Activated CD4-positive, CD25-positive, alpha-beta regulatory T cell treated with anti-CD3 and anti-CD28 coated beads, Interleukin-2, amount 50 U/mL, for 72 hours (primary cell): ENCODE measurements at regions not wholly inside any gene's neighbourhood (a gene's known extent, or its start where the extent isn't known, plus 50 kb on each side); places are given as distances from the start of the nearest gene placed in this dataset.

Source experiments
- DNase-seq: peaks from one replicate; pipeline ENCODE4 v3.0.0; 2021

- DNase-seq = no peak
Observed at GRCh38 chr5:7315118-7315517, 80.8 kb upstream of the ADCY2 start.

- DNase-seq = no peak
Observed at GRCh38 chr5:7317751-7318150, 78.2 kb upstream of the ADCY2 start.

GRCh38 chr5:7320701-7321301, 75.1 kb upstream of the ADCY2 start:
- no peak for DNase-seq

- no peak for DNase-seq
Observed at GRCh38 chr5:7321724-7322123, 74.2 kb upstream of the ADCY2 start.

GRCh38 chr5:7324919-7325318, 71.0 kb upstream of the ADCY2 start:
- DNase-seq = no peak

- DNase-seq = no peak
Observed at GRCh38 chr5:7325975-7326913, 69.7 kb upstream of the ADCY2 start.

- DNase-seq = no peak
Observed at GRCh38 chr5:7329141-7329540, 66.8 kb upstream of the ADCY2 start.

GRCh38 chr5:7329712-7330111, 66.2 kb upstream of the ADCY2 start:
- DNase-seq = no peak

GRCh38 chr5:7330256-7330655, 65.7 kb upstream of the ADCY2 start:
- no peak for DNase-seq

- no peak for DNase-seq
Observed at GRCh38 chr5:7331131-7331530, 64.8 kb upstream of the ADCY2 start.
